Activated B cell treated with CpG ODN at 0.5 μM for 24 hours (primary cell): ENCODE measurements at regions not wholly inside any gene's neighbourhood (a gene's known extent, or its start where the extent isn't known, plus 50 kb on each side); places are given as distances from the start of the nearest gene placed in this dataset.

Source experiments
- ATAC-seq: fragments of 200-7000 bp; cut with Tn5 transposase; one replicate; pipeline ENCODE4 v1.10.0; 2021; ENCODE audit warnings: low read depth, mild to moderate bottlenecking, moderate library complexity
- CTCF ChIA-PET: fragments of 350-600 bp; sonication (Branson Sonifier 250); formaldehyde crosslinking; loops from one replicate; lab custom pipeline; 2021; ENCODE audit warnings: antibody characterized with exemption; lab: Charles Lee
- POLR2A ChIA-PET: fragments of 350-600 bp; sonication (Branson Sonifier 250); formaldehyde crosslinking; loops from one replicate; lab custom pipeline; 2021; ENCODE audit warnings: antibody characterized with exemption; lab: Charles Lee
- DNase-seq: peaks from one replicate; pipeline ENCODE4 v3.0.0; 2022
- H3K27ac Mint-ChIP-seq: one replicate; pipeline ENCODE4 v1.8.0; 2020; ENCODE audit warnings: mixed read lengths
- H3K27me3 Mint-ChIP-seq: one replicate; pipeline ENCODE4 v1.8.0; 2021; ENCODE audit warnings: mixed read lengths
- H3K36me3 Mint-ChIP-seq: one replicate; pipeline ENCODE4 v1.8.0; 2021; ENCODE audit warnings: low read depth, mixed read lengths
- H3K4me1 Mint-ChIP-seq: one replicate; pipeline ENCODE4 v1.8.0; 2021; ENCODE audit warnings: mixed read lengths
- H3K4me3 Mint-ChIP-seq: one replicate; pipeline ENCODE4 v1.8.0; 2020; ENCODE audit warnings: mild to moderate bottlenecking, mixed read lengths
- H3K9me3 Mint-ChIP-seq: one replicate; pipeline ENCODE4 v1.8.0; 2020; ENCODE audit warnings: mixed read lengths
- CTCF ChIP-seq: fragments of 200-600 bp; IDR thresholded peaks from one replicate; pipeline ENCODE4 v1.8.0; 2022; ENCODE audit warnings: antibody characterized with exemption, mild to moderate bottlenecking
- intact Hi-C: fragments of 100-400 bp; cut with micrococcal nuclease; formaldehyde crosslinking; loops from one replicate; pipeline ENCODE4 v1.15.1; 2024

GRCh38 chr17:70863436-70864248, 694.3 kb downstream of the KCNJ2 start:
- Mint-ChIP-seq H3K36me3 (no peaks in the 10 kb centered on the region), H3K4me1 (no peaks in the 10 kb centered on the region), H3K9me3 (peaks cover 4% of the 10 kb centered on the region), H3K27me3 (no peaks in the 10 kb centered on the region), H3K27ac (no peak overlapping the region), H3K4me3 (no peak overlapping the region)
- intact Hi-C loops: no loop called here
- TF ChIP-seq CTCF: no peak
- no peak for DNase-seq
- ChIA-PET CTCF (no interaction called here), POLR2A (interaction anchor here (0.7 kb wide), 1 partner anchor 75 kb away, joined by 4 read pairs; no protein-coding TSS in a partner anchor)
- no peak for ATAC-seq

- H3K9me3 Mint-ChIP-seq: peaks cover 2% of the 10 kb centered on the region
- intact Hi-C loops: no loop called here
- no peak for ATAC-seq
- no peak overlapping the region for H3K4me3 Mint-ChIP-seq
- ChIA-PET CTCF (no interaction called here), POLR2A (no interaction called here)
- no peak for TF ChIP-seq CTCF
- H3K27ac Mint-ChIP-seq: no peak overlapping the region
- no peak for DNase-seq
- H3K4me1 Mint-ChIP-seq: no peaks in the 10 kb centered on the region
- H3K36me3 Mint-ChIP-seq: no peaks in the 10 kb centered on the region
- H3K27me3 Mint-ChIP-seq: no peaks in the 10 kb centered on the region
These were observed 696.9 kb downstream of the KCNJ2 start for GRCh38 chr17:70865993-70866804.

- DNase-seq (no peak), ATAC-seq (no peak)
- ChIA-PET CTCF (no interaction called here), POLR2A (no interaction called here)
- intact Hi-C loops: no loop called here
- H3K27ac Mint-ChIP-seq: no peak overlapping the region
- H3K9me3 Mint-ChIP-seq: no peaks in the 10 kb centered on the region
- H3K4me3 Mint-ChIP-seq: no peak overlapping the region
- no peaks in the 10 kb centered on the region for H3K27me3 Mint-ChIP-seq
- no peaks in the 10 kb centered on the region for H3K36me3 Mint-ChIP-seq
- TF ChIP-seq CTCF: no peak
- H3K4me1 Mint-ChIP-seq: no peaks in the 10 kb centered on the region
These were observed 698.8 kb downstream of the KCNJ2 start for GRCh38 chr17:70868149-70868548.

- Mint-ChIP-seq H3K4me3 (no peak overlapping the region), H3K4me1 (no peaks in the 10 kb centered on the region), H3K27me3 (no peaks in the 10 kb centered on the region), H3K36me3 (no peaks in the 10 kb centered on the region), H3K27ac (no peak overlapping the region), H3K9me3 (no peaks in the 10 kb centered on the region)
- ATAC-seq: no peak
- no peak for TF ChIP-seq CTCF
- DNase-seq: no peak
- POLR2A ChIA-PET: no interaction called here
- intact Hi-C loops: no loop called here
- CTCF ChIA-PET: no interaction called here
These were observed 700.2 kb downstream of the KCNJ2 start for GRCh38 chr17:70869402-70870085.
